ENCODE measurements at regions not wholly inside any gene's neighbourhood (a gene's known extent, or its start where the extent isn't known, plus 50 kb on each side); places are given as distances from the start of the nearest gene placed in this dataset.

DNA sequence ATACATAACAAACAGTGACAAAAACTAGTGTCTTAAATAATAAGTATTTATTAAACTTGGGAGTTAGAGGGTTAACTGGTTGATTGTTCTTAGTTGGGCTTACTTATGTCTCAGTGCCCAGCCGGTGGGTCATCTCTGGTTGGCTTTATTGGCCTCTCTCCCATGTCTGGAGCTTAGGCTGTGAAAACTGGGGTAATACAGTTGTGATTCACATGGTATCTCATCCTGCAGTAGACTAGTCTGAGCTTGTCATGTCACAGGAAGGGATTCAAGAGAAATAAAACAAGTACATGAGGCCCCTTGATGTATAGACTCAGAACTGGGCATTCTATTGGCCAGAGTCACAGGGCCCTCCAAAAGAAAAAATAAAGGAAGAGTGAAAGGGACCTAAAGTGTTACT, 466.4 kb upstream of the SMC2 start:
- TF ChIP-seq, protein P1, sequence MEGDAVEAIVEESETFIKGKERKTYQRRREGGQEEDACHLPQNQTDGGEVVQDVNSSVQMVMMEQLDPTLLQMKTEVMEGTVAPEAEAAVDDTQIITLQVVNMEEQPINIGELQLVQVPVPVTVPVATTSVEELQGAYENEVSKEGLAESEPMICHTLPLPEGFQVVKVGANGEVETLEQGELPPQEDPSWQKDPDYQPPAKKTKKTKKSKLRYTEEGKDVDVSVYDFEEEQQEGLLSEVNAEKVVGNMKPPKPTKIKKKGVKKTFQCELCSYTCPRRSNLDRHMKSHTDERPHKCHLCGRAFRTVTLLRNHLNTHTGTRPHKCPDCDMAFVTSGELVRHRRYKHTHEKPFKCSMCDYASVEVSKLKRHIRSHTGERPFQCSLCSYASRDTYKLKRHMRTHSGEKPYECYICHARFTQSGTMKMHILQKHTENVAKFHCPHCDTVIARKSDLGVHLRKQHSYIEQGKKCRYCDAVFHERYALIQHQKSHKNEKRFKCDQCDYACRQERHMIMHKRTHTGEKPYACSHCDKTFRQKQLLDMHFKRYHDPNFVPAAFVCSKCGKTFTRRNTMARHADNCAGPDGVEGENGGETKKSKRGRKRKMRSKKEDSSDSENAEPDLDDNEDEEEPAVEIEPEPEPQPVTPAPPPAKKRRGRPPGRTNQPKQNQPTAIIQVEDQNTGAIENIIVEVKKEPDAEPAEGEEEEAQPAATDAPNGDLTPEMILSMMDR (IDR thresholded peaks at IDR 0.05; ENCODE audit: control extremely low read depth, extremely low read depth, low read depth, missing control alignments): no peak
- no peak for DNase-seq (ENCODE audit: extremely low spot score)
- ChIA-PET CTCF (no interaction called here), POLR2A (no interaction called here)

- TF ChIP-seq, protein P1 (IDR thresholded peaks at IDR 0.05; ENCODE audit: control extremely low read depth, extremely low read depth, low read depth, missing control alignments): no peak
- DNase-seq (ENCODE audit: extremely low spot score): no peak
- CTCF ChIA-PET: interaction anchor here (1.7 kb wide), 1 partner anchor 9 kb away, joined by 5 read pairs; no protein-coding TSS in a partner anchor
- POLR2A ChIA-PET: no interaction called here
Observed at GRCh38 chr9:103649086-103649485, 445.0 kb upstream of the SMC2 start.

DNA sequence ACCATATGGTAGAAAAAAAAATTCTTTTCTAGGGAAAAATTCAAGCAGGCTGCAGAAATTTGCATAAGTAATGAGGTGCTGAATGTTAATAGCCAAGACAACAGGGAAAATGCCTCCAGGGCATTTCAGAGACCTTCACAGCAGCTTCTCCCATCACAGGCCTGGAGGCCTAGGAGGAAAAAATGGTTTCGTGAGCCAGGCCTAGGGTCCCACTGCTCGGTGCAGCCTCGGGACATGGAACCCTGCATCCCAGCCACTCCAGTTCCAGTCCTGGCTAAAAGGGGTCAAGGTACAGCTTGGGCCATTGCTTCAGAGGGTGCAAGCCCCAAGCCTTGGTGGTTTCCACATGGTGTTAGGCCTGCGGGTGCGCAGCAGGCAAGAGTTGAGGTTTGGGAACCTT, 436.0 kb upstream of the SMC2 start:
- no peak for DNase-seq (ENCODE audit: extremely low spot score)
- TF ChIP-seq, protein P1 (IDR thresholded peaks at IDR 0.05; ENCODE audit: control extremely low read depth, extremely low read depth, low read depth, missing control alignments): no peak
- ChIA-PET POLR2A (no interaction called here), CTCF (no interaction called here)

DNA sequence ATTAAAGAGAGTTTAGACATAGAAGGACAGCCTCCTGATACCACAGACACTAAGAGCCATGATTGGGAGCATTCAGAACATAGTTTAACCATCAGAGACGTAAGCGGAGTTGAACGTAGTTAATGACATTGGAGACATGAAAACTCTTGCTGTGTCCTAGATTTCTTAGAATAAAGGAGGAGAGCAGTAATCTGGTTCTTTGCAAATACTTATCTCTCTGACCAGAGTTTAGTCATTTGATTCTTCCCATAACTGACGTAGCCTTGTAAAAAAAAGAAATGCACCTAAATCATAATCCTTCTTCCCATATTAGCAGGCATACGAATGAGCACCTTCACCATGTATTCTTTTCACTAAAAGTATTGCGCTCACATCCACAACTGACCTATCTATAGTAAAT, 433.3 kb upstream of the SMC2 start:
- POLR2A ChIA-PET: no interaction called here
- TF ChIP-seq, protein P1 (IDR thresholded peaks at IDR 0.05; ENCODE audit: control extremely low read depth, extremely low read depth, low read depth, missing control alignments): no peak
- no peak for DNase-seq (ENCODE audit: extremely low spot score)
- CTCF ChIA-PET: interaction anchor here (1.0 kb wide), 1 partner anchor 31 kb away, joined by 3 read pairs; no protein-coding TSS in a partner anchor

- TF ChIP-seq, protein P1 (IDR thresholded peaks at IDR 0.05; ENCODE audit: control extremely low read depth, extremely low read depth, low read depth, missing control alignments): no peak
- no peak for DNase-seq (ENCODE audit: extremely low spot score)
- CTCF ChIA-PET: no interaction called here
- POLR2A ChIA-PET: no interaction called here
Observed at GRCh38 chr9:103661663-103662062, 432.4 kb upstream of the SMC2 start.

- TF ChIP-seq, protein P1 (IDR thresholded peaks at IDR 0.05; ENCODE audit: control extremely low read depth, extremely low read depth, low read depth, missing control alignments): no peak
- CTCF ChIA-PET: interaction anchor here (1.0 to 1.5 kb wide), 2 partner anchors 9 to 12 kb away, joined by 3 to 4 read pairs; no protein-coding TSS in a partner anchor
- POLR2A ChIA-PET: no interaction called here
- no peak for DNase-seq (ENCODE audit: extremely low spot score)
Observed at GRCh38 chr9:103669296-103669695, 424.8 kb upstream of the SMC2 start.

DNA sequence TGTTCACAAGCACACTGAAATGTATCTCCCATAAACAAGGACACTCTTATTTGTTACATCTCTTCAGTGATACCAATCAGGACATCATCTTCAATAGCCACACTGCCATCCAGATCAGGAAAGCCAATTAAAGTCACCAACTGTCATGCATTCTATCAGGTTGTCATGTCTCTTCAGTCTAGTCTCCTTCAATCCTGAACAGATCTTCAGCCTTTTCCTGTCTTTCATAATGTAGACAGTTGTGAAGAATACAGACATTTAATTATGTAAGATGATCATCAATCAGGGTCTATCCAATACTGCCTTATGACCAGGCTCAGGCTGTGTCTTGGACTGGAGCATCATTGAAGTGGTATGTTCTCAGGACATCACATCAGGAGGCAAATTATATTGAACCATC, 419.8 kb upstream of the SMC2 start:
- ChIA-PET POLR2A (no interaction called here), CTCF (no interaction called here)
- DNase-seq (ENCODE audit: extremely low spot score): no peak
- TF ChIP-seq, protein P1 (IDR thresholded peaks at IDR 0.05; ENCODE audit: control extremely low read depth, extremely low read depth, low read depth, missing control alignments): no peak

Measured in GM10248 (cell line).